Pons (tissue), 1 donor: ENCODE measurements at regions not wholly inside any gene's neighbourhood (a gene's known extent, or its start where the extent isn't known, plus 50 kb on each side); places are given as distances from the start of the nearest gene placed in this dataset.
"Not testable (repeated sequence)": the region's sequence is repeated elsewhere in the genome, so short reads cannot be mapped to it uniquely, and the experiment has no call there.

ENCODE experiments used
- DNase-seq: peaks from one replicate; pipeline ENCODE4 v3.0.0-alpha.2; 2016; ENCODE audit warnings: low spot score

DNA sequence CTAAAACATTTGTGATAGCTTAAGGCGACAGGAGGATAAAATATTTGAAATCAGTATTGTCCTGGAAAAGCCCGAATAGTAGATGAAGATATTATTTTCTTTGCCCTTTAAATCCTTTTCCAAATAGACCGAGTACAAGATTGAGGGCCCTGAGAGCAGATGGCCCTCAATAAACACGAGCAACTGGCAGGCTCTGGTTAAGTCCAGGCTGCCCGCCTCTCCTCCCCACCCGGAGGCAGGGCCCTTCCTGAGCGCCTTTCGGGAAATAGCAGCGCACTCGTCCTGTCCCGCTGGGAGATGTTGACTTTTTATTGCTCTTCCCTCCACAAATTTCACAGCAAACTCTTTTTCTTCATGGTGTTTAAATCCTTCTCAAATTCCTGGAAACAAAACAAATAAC lies 50.8 kb upstream of the MAX start:
- no peak for DNase-seq

GRCh38 chr14:65156568-65157366 lies 54.5 kb upstream of the MAX start:
- DNase-seq: no peak

GRCh38 chr14:65159281-65160062 lies 57.2 kb upstream of the MAX start:
- no peak for DNase-seq

DNA sequence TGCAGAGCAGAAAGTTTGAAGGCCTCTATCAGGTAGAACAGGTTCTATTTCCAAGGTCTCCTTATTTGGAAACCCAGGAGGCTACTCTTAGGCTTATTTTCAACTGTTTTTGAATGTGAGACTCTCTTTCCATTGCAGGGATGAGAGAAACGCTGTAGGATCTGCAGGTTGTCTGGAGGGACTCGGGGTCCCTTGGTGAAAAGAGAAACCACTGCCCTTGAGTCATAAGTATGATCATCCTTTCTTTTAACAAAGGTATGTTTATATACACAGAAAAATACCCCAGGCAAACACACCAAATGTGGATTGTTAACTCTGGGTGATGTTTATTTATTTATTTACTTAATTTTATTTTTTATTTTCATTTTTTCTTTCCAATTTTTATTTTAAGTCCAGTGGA lies 57.8 kb upstream of the MAX start:
- no peak for DNase-seq

DNA sequence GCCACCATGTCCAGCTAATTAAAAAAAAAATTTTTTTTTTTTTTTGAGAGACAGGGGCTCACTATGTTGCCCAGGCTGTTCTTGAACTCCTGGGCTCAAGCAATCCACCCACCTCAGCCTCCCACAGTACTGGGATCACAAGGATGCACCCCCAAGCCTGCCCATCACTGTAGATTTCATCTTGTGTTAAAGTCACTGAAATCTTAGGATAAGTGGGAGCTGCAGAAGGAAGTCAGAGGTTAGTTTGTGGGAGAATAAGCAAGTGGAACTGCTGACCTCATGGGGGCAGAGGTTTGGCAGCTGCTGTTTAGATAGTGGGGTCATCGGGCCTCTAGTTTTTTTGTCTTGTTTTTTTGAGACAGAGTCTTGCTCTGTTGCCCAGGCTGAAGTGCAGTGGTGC lies 59.7 kb upstream of the MAX start:
- DNase-seq: no peak

- DNase-seq: peak; percentile 71
These were observed 61.9 kb upstream of the MAX start for GRCh38 chr14:65164068-65164824.

DNA sequence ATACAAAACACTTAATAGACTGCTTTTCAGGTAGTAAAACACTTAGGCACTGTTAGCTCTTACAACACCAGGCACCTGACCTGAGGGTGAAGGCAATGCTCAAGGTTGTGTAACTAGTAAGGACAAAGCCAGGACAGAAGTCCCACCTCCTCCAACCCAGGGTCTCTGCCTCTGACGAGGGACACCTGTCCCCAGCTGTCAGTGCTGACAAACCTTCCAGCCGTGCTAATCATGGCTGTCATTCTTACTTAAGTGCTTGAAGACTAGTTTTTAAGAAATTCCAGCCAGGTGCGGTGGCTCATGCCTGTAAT lies 62.5 kb upstream of the MAX start:
- DNase-seq: no peak

- DNase-seq: no peak
These were observed 64.8 kb upstream of the MAX start for GRCh38 chr14:65167072-65167645.

GRCh38 chr14:65168840-65169239 lies 66.5 kb upstream of the MAX start:
- DNase-seq: peak; percentile 77

GRCh38 chr14:65169351-65169750 lies 67.0 kb upstream of the MAX start:
- peak; percentile 95 for DNase-seq

GRCh38 chr14:65170318-65170717 lies 68.0 kb upstream of the MAX start:
- DNase-seq: no peak

DNA sequence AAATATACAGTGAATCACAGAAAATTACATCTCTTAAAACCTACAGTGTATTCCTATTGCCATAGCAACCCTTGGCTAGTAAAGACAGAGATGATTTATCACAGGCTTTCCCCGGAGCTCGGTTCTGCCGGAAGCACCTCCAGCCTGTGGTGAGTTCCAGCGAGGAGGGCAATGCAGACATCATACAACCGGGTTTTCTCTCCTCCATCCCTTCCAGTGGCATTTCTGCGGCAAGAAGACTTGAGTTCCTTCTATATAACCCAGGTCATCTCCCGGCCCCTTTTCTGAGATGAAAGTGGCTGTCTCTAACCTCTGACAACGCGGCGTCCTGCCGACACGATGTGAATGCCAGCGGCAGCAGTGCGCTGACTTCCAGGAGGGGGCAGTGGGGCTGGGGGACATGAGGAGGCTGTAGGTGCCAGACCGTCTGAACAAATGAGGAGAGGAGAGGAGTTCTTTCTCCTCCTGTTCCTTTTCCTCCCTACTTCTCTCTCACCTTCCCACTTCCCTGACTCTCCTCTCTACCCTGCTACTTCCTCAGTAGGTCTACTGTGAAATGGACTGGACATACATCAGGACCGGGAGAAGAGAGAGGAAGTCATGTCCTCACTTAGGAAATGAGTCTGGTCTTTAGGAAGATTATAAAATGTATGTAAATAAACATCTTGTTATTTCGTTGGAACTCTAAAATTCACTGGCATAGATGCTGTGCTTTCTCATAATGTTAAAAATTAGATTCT lies 68.6 kb upstream of the MAX start:
- DNase-seq: peak; percentile 76

DNA sequence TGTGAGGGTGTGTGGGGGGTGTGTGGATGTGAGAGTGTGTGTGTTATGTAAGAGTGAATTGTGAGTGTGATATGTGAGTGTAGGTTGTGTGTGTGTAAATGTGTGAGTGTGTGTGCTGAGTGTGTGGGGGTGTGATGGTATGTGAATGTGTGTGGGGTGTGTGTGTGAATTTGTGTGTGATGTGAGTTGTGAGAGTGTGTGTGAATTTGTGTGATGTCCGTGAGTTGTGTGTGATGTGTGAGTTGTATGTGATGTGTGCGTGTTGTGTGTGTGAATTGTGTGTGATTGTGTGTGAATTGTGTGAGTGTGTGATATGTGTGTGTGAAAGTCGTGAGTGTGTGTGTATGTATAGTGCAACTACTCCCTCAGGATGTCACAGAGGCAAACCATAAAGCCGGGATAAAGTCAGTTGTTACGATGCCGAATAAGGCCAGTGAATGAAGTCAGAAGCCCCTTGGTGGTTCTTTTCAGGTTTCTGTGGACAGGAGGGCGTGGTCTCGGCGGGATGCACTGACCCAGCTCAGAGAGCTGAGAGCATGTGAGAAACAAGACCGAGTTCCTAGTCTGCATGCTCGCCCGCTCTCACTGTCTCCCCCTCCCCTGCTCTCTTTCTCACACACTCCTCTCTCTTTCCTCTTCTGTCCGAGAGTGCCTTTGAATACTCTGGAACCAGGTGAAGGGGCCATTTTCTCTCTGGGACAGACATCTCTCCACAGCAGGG lies 71.8 kb upstream of the MAX start:
- no peak for DNase-seq

GRCh38 chr14:65174783-65175182 lies 72.5 kb upstream of the MAX start:
- DNase-seq: no peak

DNA sequence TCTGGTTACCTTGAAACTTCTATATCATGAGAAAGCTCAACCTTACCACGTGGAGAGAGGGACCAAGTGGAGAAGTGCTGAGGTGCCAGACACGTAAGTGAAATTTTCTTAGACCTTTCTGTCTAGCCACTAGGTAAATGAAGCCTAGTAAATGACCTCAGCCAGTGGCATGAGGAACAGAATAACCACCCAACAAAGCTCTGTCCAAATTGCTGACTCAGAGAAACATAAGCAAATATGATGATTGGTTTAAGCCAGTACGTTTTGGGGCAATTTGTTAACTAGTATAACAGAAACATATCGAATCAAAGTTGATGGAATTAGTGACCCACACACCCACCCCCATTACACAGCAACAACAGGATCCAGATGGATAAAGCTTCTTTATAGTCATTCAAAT lies 75.2 kb upstream of the MAX start:
- DNase-seq: no peak

GRCh38 chr14:65179231-65179630 lies 76.9 kb upstream of the MAX start:
- not testable (repeated sequence) for DNase-seq

DNA sequence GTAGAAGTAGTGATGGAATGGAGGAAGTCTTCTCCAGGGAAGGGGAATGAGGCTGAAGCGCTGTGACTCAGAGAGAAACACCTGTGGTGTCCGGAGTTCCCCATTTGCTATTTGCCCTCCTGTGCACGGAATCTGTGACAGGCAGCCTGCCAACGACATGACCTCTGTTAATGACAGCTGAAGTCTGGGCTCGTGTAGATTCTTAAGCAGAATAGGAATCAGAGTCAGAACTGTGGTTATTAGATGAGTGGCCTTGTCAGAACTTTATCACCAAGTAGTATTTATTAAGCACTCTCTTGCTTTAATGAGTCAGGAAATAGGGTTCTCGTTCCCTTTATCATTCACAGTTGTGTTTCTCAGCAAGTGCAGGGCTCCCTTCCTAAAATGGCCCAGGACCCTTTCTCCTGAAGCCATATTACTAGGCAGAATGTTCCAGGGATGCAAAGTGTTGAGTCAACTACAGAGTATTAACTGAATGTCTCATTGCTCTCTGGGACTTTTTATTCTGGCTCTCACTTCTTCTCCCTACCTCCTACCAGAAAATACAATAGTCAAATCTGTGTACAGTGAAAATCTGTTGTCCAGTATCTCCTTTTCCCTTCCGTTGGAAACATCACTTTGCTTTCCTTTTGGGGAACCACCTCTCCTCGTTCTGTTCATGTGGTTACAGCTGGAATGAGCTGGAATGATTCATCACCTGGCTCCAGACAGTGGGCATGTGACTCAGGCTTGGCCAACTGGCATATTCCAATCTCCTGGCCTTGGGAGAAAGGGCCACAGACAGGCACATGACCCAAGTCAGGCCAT lies 77.8 kb upstream of the MAX start:
- DNase-seq: no peak

- no peak for DNase-seq
These were observed 78.4 kb upstream of the MAX start for GRCh38 chr14:65180725-65181025.

DNA sequence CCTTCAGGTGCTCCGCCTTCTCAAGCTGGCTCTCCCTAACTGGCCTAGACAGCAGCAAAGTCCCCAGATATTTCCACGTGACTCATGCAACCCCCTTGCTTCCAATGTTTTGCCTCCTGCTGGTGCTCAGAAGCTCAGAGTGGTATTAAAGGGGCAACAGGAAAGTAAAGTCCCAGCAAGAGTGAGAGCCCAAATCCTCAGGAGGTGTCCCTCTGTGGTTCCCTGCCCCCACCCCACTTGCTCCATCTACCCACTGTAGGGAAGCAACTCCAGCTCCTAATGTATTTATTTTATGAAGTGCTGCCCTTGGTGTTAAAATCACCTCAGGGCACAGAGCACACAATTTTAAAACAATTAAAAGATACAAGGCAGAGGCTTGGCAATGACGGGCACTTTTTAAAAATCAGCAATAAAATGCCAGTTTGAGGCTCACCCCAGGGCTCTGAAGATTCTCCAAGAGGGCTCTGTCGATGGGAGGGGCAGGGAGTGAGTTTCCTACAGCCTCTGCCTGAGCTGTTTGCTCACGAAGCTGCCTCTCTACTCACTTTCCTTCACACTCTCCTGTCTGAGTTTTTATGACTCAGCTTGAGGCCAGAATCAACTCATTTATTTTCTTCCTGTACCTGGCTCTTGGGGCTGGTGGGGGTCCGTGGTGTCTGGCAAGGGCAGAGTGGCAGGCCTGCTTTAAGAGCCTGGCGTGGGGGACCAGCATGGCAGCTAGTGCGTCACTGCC lies 81.9 kb upstream of the MAX start:
- DNase-seq: no peak

- DNase-seq: no peak
These were observed 83.5 kb upstream of the MAX start for GRCh38 chr14:65185829-65186228.
